ENCODE measurements at regions not wholly inside any gene's neighbourhood (a gene's known extent, or its start where the extent isn't known, plus 50 kb on each side); places are given as distances from the start of the nearest gene placed in this dataset.

DNA sequence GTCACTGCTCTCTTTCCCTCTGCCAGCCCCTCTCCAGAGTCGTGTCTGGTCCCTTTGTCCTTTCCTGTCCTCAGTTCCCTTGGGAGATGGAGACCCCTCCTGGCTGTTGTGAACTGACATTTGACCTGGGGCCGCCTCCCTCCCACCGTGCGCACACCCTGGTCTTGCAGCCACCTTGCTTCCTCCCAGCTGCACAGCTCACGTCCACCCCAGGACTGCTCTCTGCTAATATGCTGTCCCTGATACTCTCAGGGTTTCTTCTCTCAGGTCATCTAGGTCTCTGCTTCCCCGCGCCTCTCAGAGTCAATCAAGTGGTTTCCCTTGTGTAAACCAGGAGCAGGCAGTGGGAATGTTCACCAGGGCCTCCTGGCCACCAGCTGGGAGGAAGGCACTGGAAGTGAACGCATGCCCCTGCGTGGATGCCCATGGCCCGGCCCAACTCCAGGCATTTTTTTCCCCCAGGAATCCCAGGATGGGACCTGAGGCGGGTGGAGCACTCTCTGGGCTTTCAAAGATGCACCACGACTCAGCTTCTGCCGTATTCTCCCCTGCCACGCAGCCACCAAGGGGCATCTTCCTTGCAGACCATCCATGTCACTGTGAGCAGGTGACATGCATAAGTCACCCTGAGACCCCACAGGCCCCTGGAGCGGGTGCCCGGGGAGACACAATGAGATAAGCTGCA is 142.4 kb downstream of the OLFM1 start:
- intact Hi-C loops (cut with micrococcal nuclease; ENCODE audit: unreplicated experiment) = no loop called here
- no peaks in the 10 kb centered on the region for H3K4me1 ChIP-seq (ENCODE audit: control insufficient read depth, insufficient read depth, low read length)
- POLR2A ChIA-PET = no interaction called here
- H3K4me3 ChIP-seq (ENCODE audit: low read depth in 2 of 2, low read length in 2 of 2) = no peak overlapping the region
- peaks cover 4% of the 10 kb centered on the region for H3K27me3 ChIP-seq (ENCODE audit: control insufficient read depth, insufficient read depth, low read length)
- CTCF ChIA-PET = no interaction called here
- ATAC-seq (no peak), DNase-seq (ENCODE audit: low read depth, low spot score) (no peak)
- no TSS peak for BruUV-seq (replicated peaks)
- TF ChIP-seq, protein P1, sequence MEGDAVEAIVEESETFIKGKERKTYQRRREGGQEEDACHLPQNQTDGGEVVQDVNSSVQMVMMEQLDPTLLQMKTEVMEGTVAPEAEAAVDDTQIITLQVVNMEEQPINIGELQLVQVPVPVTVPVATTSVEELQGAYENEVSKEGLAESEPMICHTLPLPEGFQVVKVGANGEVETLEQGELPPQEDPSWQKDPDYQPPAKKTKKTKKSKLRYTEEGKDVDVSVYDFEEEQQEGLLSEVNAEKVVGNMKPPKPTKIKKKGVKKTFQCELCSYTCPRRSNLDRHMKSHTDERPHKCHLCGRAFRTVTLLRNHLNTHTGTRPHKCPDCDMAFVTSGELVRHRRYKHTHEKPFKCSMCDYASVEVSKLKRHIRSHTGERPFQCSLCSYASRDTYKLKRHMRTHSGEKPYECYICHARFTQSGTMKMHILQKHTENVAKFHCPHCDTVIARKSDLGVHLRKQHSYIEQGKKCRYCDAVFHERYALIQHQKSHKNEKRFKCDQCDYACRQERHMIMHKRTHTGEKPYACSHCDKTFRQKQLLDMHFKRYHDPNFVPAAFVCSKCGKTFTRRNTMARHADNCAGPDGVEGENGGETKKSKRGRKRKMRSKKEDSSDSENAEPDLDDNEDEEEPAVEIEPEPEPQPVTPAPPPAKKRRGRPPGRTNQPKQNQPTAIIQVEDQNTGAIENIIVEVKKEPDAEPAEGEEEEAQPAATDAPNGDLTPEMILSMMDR (IDR thresholded peaks at IDR 0.05) = no peak
- H3K27ac ChIP-seq (ENCODE audit: low read length) = no peak overlapping the region
- H3K36me3 ChIP-seq (ENCODE audit: control insufficient read depth, insufficient read depth, low read length) = no peaks in the 10 kb centered on the region
- in situ Hi-C loops (cut with HindIII; ENCODE audit: low pct_unique_long_range_greater_than_20kb, low sequenced_read_pairs) = no loop called here
- H3K9me3 ChIP-seq (ENCODE audit: control insufficient read depth, insufficient read depth, low read depth, low read length) = no peaks in the 10 kb centered on the region

DNA sequence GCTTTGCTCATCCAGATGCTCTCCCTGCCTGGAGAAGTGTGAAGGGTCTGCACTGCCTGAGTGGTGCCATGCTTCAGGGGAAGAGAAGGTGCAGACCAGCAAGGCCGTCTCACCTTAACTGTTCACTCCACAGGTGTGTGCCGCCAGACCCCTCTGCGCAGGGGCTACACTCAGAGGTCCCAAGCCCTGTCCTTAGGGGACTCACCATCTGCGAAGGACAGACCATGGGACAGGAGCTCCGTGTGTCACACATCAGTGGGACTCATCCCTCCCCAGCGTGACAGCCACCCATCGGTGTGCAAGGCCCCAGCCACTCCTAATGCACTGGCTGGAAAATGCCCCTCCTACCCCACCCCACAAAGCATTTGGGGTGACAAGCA is 142.9 kb downstream of the OLFM1 start:
- ChIA-PET CTCF (no interaction called here), POLR2A (no interaction called here)
- no peak for TF ChIP-seq SIN3A (IDR thresholded peaks at IDR 0.05; ENCODE audit: borderline replicate concordance, insufficient read depth, low read depth, low read length)
- TF ChIP-seq, protein P2, sequence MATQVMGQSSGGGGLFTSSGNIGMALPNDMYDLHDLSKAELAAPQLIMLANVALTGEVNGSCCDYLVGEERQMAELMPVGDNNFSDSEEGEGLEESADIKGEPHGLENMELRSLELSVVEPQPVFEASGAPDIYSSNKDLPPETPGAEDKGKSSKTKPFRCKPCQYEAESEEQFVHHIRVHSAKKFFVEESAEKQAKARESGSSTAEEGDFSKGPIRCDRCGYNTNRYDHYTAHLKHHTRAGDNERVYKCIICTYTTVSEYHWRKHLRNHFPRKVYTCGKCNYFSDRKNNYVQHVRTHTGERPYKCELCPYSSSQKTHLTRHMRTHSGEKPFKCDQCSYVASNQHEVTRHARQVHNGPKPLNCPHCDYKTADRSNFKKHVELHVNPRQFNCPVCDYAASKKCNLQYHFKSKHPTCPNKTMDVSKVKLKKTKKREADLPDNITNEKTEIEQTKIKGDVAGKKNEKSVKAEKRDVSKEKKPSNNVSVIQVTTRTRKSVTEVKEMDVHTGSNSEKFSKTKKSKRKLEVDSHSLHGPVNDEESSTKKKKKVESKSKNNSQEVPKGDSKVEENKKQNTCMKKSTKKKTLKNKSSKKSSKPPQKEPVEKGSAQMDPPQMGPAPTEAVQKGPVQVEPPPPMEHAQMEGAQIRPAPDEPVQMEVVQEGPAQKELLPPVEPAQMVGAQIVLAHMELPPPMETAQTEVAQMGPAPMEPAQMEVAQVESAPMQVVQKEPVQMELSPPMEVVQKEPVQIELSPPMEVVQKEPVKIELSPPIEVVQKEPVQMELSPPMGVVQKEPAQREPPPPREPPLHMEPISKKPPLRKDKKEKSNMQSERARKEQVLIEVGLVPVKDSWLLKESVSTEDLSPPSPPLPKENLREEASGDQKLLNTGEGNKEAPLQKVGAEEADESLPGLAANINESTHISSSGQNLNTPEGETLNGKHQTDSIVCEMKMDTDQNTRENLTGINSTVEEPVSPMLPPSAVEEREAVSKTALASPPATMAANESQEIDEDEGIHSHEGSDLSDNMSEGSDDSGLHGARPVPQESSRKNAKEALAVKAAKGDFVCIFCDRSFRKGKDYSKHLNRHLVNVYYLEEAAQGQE (IDR thresholded peaks at IDR 0.05; ENCODE audit: insufficient read depth in 1 of 2, low read depth in 2 of 2, low read length in 1 of 2) = no peak
- H3K9me3 ChIP-seq (ENCODE audit: control insufficient read depth, insufficient read depth, low read depth, low read length) = no peaks in the 10 kb centered on the region
- no peak for DNase-seq (ENCODE audit: low read depth, low spot score)
- no peak overlapping the region for H3K4me3 ChIP-seq (ENCODE audit: low read depth in 2 of 2, low read length in 2 of 2)
- ATAC-seq = no peak
- intact Hi-C loops (cut with micrococcal nuclease; ENCODE audit: unreplicated experiment) (no loop called here), in situ Hi-C loops (cut with HindIII; ENCODE audit: low pct_unique_long_range_greater_than_20kb, low sequenced_read_pairs) (no loop called here)
- no peaks in the 10 kb centered on the region for H3K4me1 ChIP-seq (ENCODE audit: control insufficient read depth, insufficient read depth, low read length)
- H3K27me3 ChIP-seq (ENCODE audit: control insufficient read depth, insufficient read depth, low read length) = peaks cover 4% of the 10 kb centered on the region
- H3K27ac ChIP-seq (ENCODE audit: low read length) = no peak overlapping the region
- no TSS peak for BruUV-seq (replicated peaks)
- H3K36me3 ChIP-seq (ENCODE audit: control insufficient read depth, insufficient read depth, low read length) = no peaks in the 10 kb centered on the region

DNA sequence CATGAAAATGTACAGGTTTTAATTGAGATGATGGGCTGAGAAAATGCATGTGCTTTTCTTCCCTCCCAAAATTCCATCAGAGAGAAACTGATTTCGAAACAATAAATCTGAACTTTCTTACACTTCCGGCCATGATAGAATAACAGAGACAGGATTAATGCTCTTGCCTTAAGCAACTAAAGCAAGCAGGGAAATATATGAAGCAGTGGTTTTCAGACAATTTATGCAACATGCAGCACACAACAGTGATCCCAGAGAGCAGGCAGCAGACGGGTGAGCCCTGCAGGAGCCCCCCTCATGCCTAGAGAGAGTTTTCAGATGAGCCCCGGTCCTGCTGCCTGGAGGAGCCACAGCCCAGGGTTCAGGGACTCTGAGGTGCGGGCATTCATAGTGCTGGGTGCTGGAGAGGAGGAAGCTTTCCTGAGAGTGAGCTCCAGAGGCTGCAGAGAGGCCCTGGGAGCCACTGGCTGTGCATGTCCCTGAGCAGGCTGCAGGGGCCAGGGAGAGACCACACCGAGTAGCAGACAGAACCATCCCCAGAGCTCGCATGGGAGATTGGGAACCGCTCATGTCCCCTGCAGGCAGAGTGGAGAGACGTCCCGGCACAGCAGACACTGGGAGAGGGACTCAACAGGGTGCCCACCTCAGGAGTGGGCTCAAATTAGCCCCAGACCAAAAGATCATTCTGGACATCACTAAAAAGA is 143.5 kb downstream of the OLFM1 start:
- intact Hi-C loops (cut with micrococcal nuclease; ENCODE audit: unreplicated experiment) (no loop called here), in situ Hi-C loops (cut with HindIII; ENCODE audit: low pct_unique_long_range_greater_than_20kb, low sequenced_read_pairs) (no loop called here)
- ATAC-seq = no peak
- no peak overlapping the region for H3K4me3 ChIP-seq (ENCODE audit: low read depth in 2 of 2, low read length in 2 of 2)
- ChIA-PET POLR2A (no interaction called here), CTCF (no interaction called here)
- H3K27ac ChIP-seq (ENCODE audit: low read length) = no peak overlapping the region
- no TSS peak for BruUV-seq (replicated peaks)
- no peaks in the 10 kb centered on the region for H3K36me3 ChIP-seq (ENCODE audit: control insufficient read depth, insufficient read depth, low read length)
- H3K4me1 ChIP-seq (ENCODE audit: control insufficient read depth, insufficient read depth, low read length) = no peaks in the 10 kb centered on the region
- H3K27me3 ChIP-seq (ENCODE audit: control insufficient read depth, insufficient read depth, low read length) = peaks cover 4% of the 10 kb centered on the region
- no peaks in the 10 kb centered on the region for H3K9me3 ChIP-seq (ENCODE audit: control insufficient read depth, insufficient read depth, low read depth, low read length)
- DNase-seq (ENCODE audit: low read depth, low spot score) = no peak
- TF ChIP-seq POLR2AphosphoS5 (IDR thresholded peaks at IDR 0.05; ENCODE audit: low read depth, low read length) (no peak), SIN3A (IDR thresholded peaks at IDR 0.05; ENCODE audit: borderline replicate concordance, insufficient read depth, low read depth, low read length) (no peak), TCF7L2 (IDR thresholded peaks at IDR 0.05; ENCODE audit: low read depth, low read length) (no peak)
- TF ChIP-seq, protein P2 (IDR thresholded peaks at IDR 0.05; ENCODE audit: insufficient read depth in 1 of 2, low read depth in 2 of 2, low read length in 1 of 2) = no peak
- TF ChIP-seq, protein P1 (IDR thresholded peaks at IDR 0.05) = no peak
